H1 (cell line): ENCODE measurements at regions not wholly inside any gene's neighbourhood (a gene's known extent, or its start where the extent isn't known, plus 50 kb on each side); places are given as distances from the start of the nearest gene placed in this dataset.

Experiments used
- CTCF ChIA-PET: fragments of 300-600 bp; sonication (Branson Sonifier 250); formaldehyde crosslinking; loops from one replicate; lab custom pipeline; 2021; ENCODE audit not compliant: partially characterized antibody; lab: Charles Lee
- POLR2A ChIA-PET: fragments of 300-600 bp; sonication (Branson Sonifier 250); formaldehyde crosslinking; loops from one replicate; lab custom pipeline; 2021; ENCODE audit warnings: inconsistent platforms; ENCODE audit not compliant: partially characterized antibody; lab: Charles Lee
- DNase-seq, 2 experiments: peaks; one replicate each; pipeline versions ENCODE4 v3.0.0 to v3.0.0-alpha.2; 2010 to 2022; ENCODE audit warnings: low spot score in 2 of 2, low read depth in 1 of 2, mixed read lengths in 1 of 2
- FAIRE-seq: peaks from 2 replicates; lab custom pipeline; 2011; peaks lifted over from hg19 to GRCh38; lab: Jason Lieb, UNC
- H2AFZ ChIP-seq: 2 replicates; pipeline ENCODE4 v1.8.1; 2012; ENCODE audit warnings: low read length, inconsistent platforms
- H2AK5ac ChIP-seq: 2 replicates; pipeline ENCODE4 v1.6.1; 2013; ENCODE audit warnings: low read depth, low read length
- H2BK120ac ChIP-seq: replicated peaks from 2 replicates; pipeline ENCODE3; 2013; ENCODE audit warnings: low read depth, low read length, inconsistent platforms
- H2BK12ac ChIP-seq: 2 replicates; pipeline ENCODE4 v1.6.1; 2013; ENCODE audit warnings: low read depth, low read length
- H2BK15ac ChIP-seq: 2 replicates; pipeline ENCODE4 v1.6.1; 2013; ENCODE audit warnings: low read length
- H2BK20ac ChIP-seq: 2 replicates; pipeline ENCODE4 v1.6.1; 2013; ENCODE audit warnings: low read length
- H2BK5ac ChIP-seq: 2 replicates; pipeline ENCODE4 v1.6.1; 2013; ENCODE audit warnings: low read depth, low read length
- H3K14ac ChIP-seq: 2 replicates; pipeline ENCODE4 v1.6.1; 2013; ENCODE audit warnings: inconsistent platforms; ENCODE audit not compliant: insufficient read length
- H3K18ac ChIP-seq: 2 replicates; pipeline ENCODE4 v1.6.1; 2013; ENCODE audit warnings: low read length; ENCODE audit errors: extremely low read depth
- H3K23ac ChIP-seq: 2 replicates; pipeline ENCODE4 v1.6.1; 2013; ENCODE audit warnings: inconsistent platforms; ENCODE audit not compliant: insufficient read length
- H3K23me2 ChIP-seq: 2 replicates; pipeline ENCODE4 v1.6.1; 2013; ENCODE audit warnings: low read depth, low read length
- H3K27ac ChIP-seq: 2 replicates; pipeline ENCODE4 v1.6.1; 2011; ENCODE audit warnings: low read depth, low read length, inconsistent platforms
- H3K27me3 ChIP-seq, 4 experiments: replicated peaks in 1 of 4; 1 replicate in 1 of 4; 2 replicates in 3 of 4; pipeline versions ENCODE4 v1.6.1 to v1.8.1; 2011 to 2013; ENCODE audit warnings: low read length in 3 of 4, mild to moderate bottlenecking in 3 of 4, inconsistent platforms in 2 of 4, mixed read lengths in 2 of 4, moderate library complexity in 1 of 4; ENCODE audit not compliant: control insufficient read depth in 3 of 4, insufficient read depth in 3 of 4; ENCODE audit errors: extremely low read depth in 1 of 4
- H3K36me3 ChIP-seq, 4 experiments: 2 replicates each; pipeline versions ENCODE4 v1.6.1 to v1.8.1; 2011 to 2013; ENCODE audit warnings: mild to moderate bottlenecking in 4 of 4, low read length in 3 of 4, moderate library complexity in 2 of 4, control low read depth in 1 of 4, inconsistent platforms in 1 of 4; ENCODE audit not compliant: insufficient read depth in 4 of 4, control insufficient read depth in 2 of 4
- H3K4ac ChIP-seq: replicated peaks from 2 replicates; pipeline ENCODE3; 2013; ENCODE audit warnings: low read length, low read depth, mixed read lengths, inconsistent platforms; ENCODE audit not compliant: insufficient read length
- H3K4me1 ChIP-seq, 4 experiments: replicated peaks in 1 of 4; 1 replicate in 1 of 4; 2 replicates in 3 of 4; pipeline versions ENCODE4 v1.6.1 to v1.8.1; 2011 to 2013; ENCODE audit warnings: low read length in 3 of 4, inconsistent platforms in 2 of 4, mixed read lengths in 1 of 4; ENCODE audit not compliant: insufficient read depth in 4 of 4, control insufficient read depth in 3 of 4
- H3K4me2 ChIP-seq, 2 experiments: 2 replicates each; pipeline versions ENCODE4 v1.6.1 to v1.8.1; 2011 to 2013; ENCODE audit warnings: low read depth in 2 of 2, low read length in 2 of 2, control low read depth in 1 of 2, inconsistent platforms in 1 of 2, mild to moderate bottlenecking in 1 of 2; ENCODE audit not compliant: insufficient read depth in 1 of 2
- H3K4me3 ChIP-seq, 4 experiments: fragments of 200-600, 300-600 bp in 1 of 4; sonication (generic), shearing (Covaris generic), sonication (Bioruptor Twin) in 1 of 4; 2 replicates each; pipeline versions ENCODE4 v1.5.1 to v1.8.1; 2011 to 2016; ENCODE audit warnings: low read length in 4 of 4, low read depth in 3 of 4, control low read depth in 2 of 4, inconsistent platforms in 2 of 4, mild to moderate bottlenecking in 2 of 4, mixed read lengths in 1 of 4, moderate library complexity in 1 of 4; ENCODE audit not compliant: insufficient read depth in 2 of 4; ENCODE audit errors: extremely low read depth in 1 of 4
- H3K56ac ChIP-seq: replicated peaks from 2 replicates; pipeline ENCODE3; 2013; ENCODE audit warnings: low read depth, mild to moderate bottlenecking, mixed read lengths, low read length, inconsistent platforms; ENCODE audit not compliant: insufficient read length
- H3K79me1 ChIP-seq: 2 replicates; pipeline ENCODE4 v1.6.1; 2013; ENCODE audit warnings: low read depth, low read length, control low read depth
- H3K79me2 ChIP-seq, 2 experiments: 2 replicates each; pipeline versions ENCODE4 v1.6.1 to v1.8.1; 2012 to 2013; ENCODE audit warnings: low read length in 2 of 2, mild to moderate bottlenecking in 2 of 2, inconsistent platforms in 1 of 2; ENCODE audit not compliant: insufficient read depth in 2 of 2, control insufficient read depth in 1 of 2
- H3K9ac ChIP-seq, 4 experiments: replicated peaks in 1 of 4; 1 replicate in 1 of 4; 2 replicates in 3 of 4; pipeline versions ENCODE4 v1.6.1 to v1.8.1; 2011 to 2013; ENCODE audit warnings: low read depth in 3 of 4, low read length in 3 of 4, control low read depth in 2 of 4, mild to moderate bottlenecking in 2 of 4, moderate library complexity in 2 of 4, inconsistent platforms in 1 of 4; ENCODE audit errors: extremely low read depth in 1 of 4
- H3K9me3 ChIP-seq, 2 experiments: 2 replicates each; pipeline versions ENCODE4 v1.6.1 to v1.8.1; 2012 to 2013; ENCODE audit warnings: mild to moderate bottlenecking in 2 of 2, moderate library complexity in 2 of 2, control low read depth in 1 of 2, inconsistent platforms in 1 of 2, low read depth in 1 of 2, low read length in 1 of 2, mixed read lengths in 1 of 2; ENCODE audit not compliant: insufficient read depth in 2 of 2
- H4K20me1 ChIP-seq, 2 experiments: replicated peaks in 1 of 2; 2 replicates each; pipeline versions ENCODE3 to v1.8.1; 2011 to 2013; ENCODE audit warnings: inconsistent platforms in 2 of 2, low read length in 2 of 2, mild to moderate bottlenecking in 1 of 2; ENCODE audit not compliant: insufficient read depth in 2 of 2, control insufficient read depth in 1 of 2
- H4K5ac ChIP-seq: 2 replicates; pipeline ENCODE4 v1.6.1; 2013; ENCODE audit warnings: low read length, low read depth, mixed read lengths, inconsistent platforms; ENCODE audit not compliant: insufficient read length
- H4K8ac ChIP-seq: 2 replicates; pipeline ENCODE4 v1.8.0; 2013; ENCODE audit warnings: mild to moderate bottlenecking, moderate library complexity, low read length, inconsistent platforms; ENCODE audit not compliant: insufficient read depth; ENCODE audit errors: extremely low read depth
- H4K91ac ChIP-seq: replicated peaks from 2 replicates; pipeline ENCODE3; 2013; ENCODE audit warnings: low read length, mixed read lengths, inconsistent platforms; ENCODE audit not compliant: insufficient read length
- EP300 ChIP-seq, 2 experiments: IDR thresholded peaks; 1 replicate in 1 of 2; 2 replicates in 1 of 2; pipeline ENCODE4 v1.6.1; 2011 to 2012; ENCODE audit warnings: low read depth in 2 of 2, low read length in 2 of 2, mild to moderate bottlenecking in 2 of 2, borderline replicate concordance in 1 of 2, inconsistent platforms in 1 of 2, moderate library complexity in 1 of 2
- GTF2F1 ChIP-seq: IDR thresholded peaks from 2 replicates; pipeline ENCODE4 v1.6.1; 2012; ENCODE audit warnings: low read depth, low read length, improper control_type of control experiment, borderline replicate concordance
- NANOG ChIP-seq: IDR thresholded peaks from 2 replicates; pipeline ENCODE4 v1.6.1; 2011; ENCODE audit warnings: low read length, low read depth, mild to moderate bottlenecking, inconsistent platforms; ENCODE audit not compliant: insufficient read depth, poor library complexity, severe bottlenecking
- PHF8 ChIP-seq: fragments of 200-600 bp; sonication (generic); conservative IDR thresholded peaks from 2 replicates; pipeline ENCODE4 v1.7.1; 2012; ENCODE audit warnings: low read depth, mild to moderate bottlenecking, inconsistent platforms, low read length, moderate library complexity
- POLR2AphosphoS5 ChIP-seq: IDR thresholded peaks from 2 replicates; pipeline ENCODE4 v1.6.1; 2011; ENCODE audit warnings: low read depth, low read length
- SIRT6 ChIP-seq: IDR thresholded peaks from one replicate; pipeline ENCODE4 v1.7.1; 2012; ENCODE audit warnings: low read length, inconsistent platforms
- SP2 ChIP-seq: IDR thresholded peaks from 2 replicates; pipeline ENCODE4 v1.6.1; 2012; ENCODE audit warnings: mild to moderate bottlenecking, low read length, inconsistent platforms
- TBP ChIP-seq: IDR thresholded peaks from 2 replicates; pipeline ENCODE4 v1.6.1; 2011; ENCODE audit warnings: low read depth, low read length, improper control_type of control experiment
- TCF12 ChIP-seq: IDR thresholded peaks from 2 replicates; pipeline ENCODE4 v1.6.1; 2011; ENCODE audit warnings: low read depth, mild to moderate bottlenecking, low read length
- WGBS, 2 experiments: shearing (Covaris generic) in 1 of 2; methylation state at CpG; one replicate each; pipeline versions ENCODE4 v1.1.6 to v1.1.7; 2013 to 2015; ENCODE audit warnings: low lambda C conversion rate in 2 of 2, mixed read lengths in 2 of 2, inconsistent platforms in 1 of 2, low coverage in 1 of 2, missing lambda C conversion rate in 1 of 2; ENCODE audit not compliant: insufficient replicate concordance in 2 of 2, insufficient coverage in 1 of 2, insufficient read length in 1 of 2; ENCODE audit errors: extremely low coverage in 1 of 2, missing lambda C conversion rate in 1 of 2; 5-methylcytosine and 5-hydroxymethylcytosine counted together

GRCh38 chrX:122504026-122504425, 680.1 kb upstream of the GRIA3 start:
- Histone ChIP-seq H2AFZ (no peak overlapping the region), H3K9me3 (no peaks in the 10 kb centered on the region), H2BK5ac (no peak overlapping the region), H3K4me2 (no peak overlapping the region), H4K20me1 (no peaks in the 10 kb centered on the region), H3K36me3 (no peaks in the 10 kb centered on the region), H3K27ac (no peak overlapping the region), H3K4me3 (no peak overlapping the region), H3K23me2 (no peaks in the 10 kb centered on the region), H2BK15ac (no peak overlapping the region), H3K79me2 (no peaks in the 10 kb centered on the region), H4K8ac (no peak overlapping the region), H3K27me3 (no peaks in the 10 kb centered on the region), H3K14ac (no peak overlapping the region), H2BK120ac (no peak overlapping the region), H4K5ac (no peak overlapping the region), H3K56ac (no peak overlapping the region), H2AK5ac (no peak overlapping the region), H2BK12ac (no peak overlapping the region), H2BK20ac (no peak overlapping the region), H4K91ac (no peak overlapping the region), H3K18ac (no peak overlapping the region), H3K79me1 (no peaks in the 10 kb centered on the region), H3K9ac (no peak overlapping the region), H3K4ac (no peak overlapping the region), H3K4me1 (no peaks in the 10 kb centered on the region), H3K23ac (no peak overlapping the region)
- ChIA-PET CTCF (no interaction called here), POLR2A (no interaction called here)
- no peak for FAIRE-seq
- WGBS, 2 experiments: 83% methylated on average over 3 of the region's 3 CpGs; no CpG with 5 or more reads in 1 of the 2 experiments
- no peak for DNase-seq
- TF ChIP-seq POLR2AphosphoS5 (no peak), GTF2F1 (no peak), TBP (no peak), SIRT6 (no peak), SP2 (no peak), EP300 (IDR thresholded peaks at IDR 0.05; ENCODE audit: borderline replicate concordance in 1 of 2, low read depth in 2 of 2, low read length in 2 of 2) (no peak), TCF12 (no peak), PHF8 (no peak), NANOG (no peak)
